Midbrain (tissue), 1 donor: ENCODE measurements at regions not wholly inside any gene's neighbourhood (a gene's known extent, or its start where the extent isn't known, plus 50 kb on each side); places are given as distances from the start of the nearest gene placed in this dataset.

Experiments used
- DNase-seq: peaks from one replicate; lab custom pipeline; 2025; lab: John Stamatoyannopoulos, UW

DNA sequence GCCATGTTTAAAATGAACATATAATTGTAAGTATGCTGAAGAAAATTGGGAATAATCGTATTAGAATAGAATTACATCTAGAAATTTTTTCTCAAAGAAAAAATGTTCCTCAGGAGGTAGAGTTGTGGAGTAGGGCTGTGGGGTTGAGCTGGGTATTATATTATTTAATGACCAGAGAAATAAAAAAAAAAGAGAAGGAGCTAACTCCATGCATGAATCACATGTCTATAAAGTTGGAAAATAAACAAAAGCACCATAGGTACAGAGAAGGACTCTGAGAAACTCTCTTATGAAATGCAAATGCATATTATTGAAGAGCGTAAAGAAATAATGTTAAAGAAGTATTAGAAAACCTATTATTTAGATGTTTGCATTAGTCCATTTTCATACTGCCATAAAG is 405.5 kb downstream of the EFNB2 start:
- no peak for DNase-seq

DNA sequence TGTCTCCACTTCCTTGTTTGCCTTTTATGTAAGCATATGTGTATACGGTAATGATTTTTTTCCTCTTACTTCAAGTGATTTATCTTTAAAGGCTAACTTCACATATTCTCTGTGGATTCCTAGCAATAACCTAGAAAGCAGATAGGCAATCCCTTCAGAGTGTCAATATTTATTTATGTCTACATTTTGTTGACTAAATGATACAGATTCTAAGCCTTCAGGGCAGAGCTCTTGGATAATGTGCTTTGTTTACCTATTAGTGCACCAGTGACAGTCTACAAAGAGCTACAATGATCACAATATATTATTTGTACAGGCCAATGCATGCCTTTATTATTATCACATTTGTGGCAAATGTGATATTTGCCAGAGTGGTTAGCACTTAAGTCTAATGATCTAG is 406.2 kb downstream of the EFNB2 start:
- DNase-seq: no peak

DNA sequence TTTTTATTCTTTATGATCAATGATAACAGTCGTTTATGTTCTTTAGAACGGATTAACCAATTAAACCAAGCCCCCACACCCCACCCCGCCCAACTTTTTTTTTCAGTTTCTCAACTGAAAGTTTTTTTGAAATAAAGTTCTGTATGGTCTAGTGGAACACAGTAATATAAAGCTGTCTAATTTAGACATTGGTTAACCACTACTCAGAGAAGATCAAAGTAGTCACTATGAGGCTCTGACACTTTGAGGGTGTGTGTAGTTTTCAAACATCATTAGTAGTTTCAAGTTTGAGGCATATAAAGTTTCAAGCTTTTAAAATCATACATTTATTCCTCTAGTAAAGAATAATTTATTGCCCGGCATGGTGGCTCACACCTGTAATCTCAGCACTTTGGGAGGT is 413.2 kb downstream of the EFNB2 start:
- no peak for DNase-seq

DNA sequence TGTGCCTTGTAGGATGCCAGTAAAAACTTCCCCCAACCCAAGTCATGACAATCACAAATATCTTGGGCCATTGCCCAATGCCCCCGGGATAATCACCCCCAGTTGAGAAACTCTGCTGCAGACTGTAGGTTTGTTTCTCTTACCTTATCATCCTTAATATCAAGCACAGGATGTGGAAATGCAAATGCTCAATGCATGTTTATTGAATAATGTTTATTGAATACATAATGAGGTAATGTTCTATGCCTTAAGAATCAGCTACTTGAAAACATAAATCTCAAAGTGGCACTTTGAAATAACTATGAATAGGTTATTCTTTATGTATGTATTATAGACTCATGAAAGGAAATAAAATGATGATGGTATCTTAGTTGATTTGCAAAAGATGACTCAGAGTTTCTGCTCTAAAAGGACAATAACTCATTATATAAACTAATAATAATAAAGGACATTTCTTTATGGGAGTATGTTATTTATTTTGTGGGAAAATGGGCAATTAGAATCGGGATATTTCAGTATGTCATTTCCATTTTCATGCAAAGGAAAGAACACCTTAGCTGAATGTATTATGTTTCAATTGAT is 414.2 kb downstream of the EFNB2 start:
- no peak for DNase-seq

DNA sequence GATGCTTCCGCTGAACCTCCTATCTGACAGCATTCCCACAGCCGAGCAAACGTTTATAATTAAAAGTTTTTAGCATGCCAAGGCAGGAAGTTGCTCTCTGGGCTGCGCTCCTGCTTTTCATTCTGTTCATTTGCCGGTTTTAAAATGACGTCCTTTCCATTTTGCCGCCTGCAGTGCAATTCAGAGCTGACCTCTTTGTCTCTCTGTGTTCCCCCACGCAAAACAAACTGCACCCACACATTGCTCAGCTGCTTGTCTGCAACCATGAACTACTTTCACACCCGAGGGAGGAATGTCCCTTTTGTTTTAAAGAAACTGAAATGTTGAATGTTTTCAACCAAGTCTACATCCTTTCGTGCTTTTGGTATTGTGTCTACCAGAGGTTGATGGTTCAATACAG is 416.5 kb downstream of the EFNB2 start:
- DNase-seq: no peak

DNA sequence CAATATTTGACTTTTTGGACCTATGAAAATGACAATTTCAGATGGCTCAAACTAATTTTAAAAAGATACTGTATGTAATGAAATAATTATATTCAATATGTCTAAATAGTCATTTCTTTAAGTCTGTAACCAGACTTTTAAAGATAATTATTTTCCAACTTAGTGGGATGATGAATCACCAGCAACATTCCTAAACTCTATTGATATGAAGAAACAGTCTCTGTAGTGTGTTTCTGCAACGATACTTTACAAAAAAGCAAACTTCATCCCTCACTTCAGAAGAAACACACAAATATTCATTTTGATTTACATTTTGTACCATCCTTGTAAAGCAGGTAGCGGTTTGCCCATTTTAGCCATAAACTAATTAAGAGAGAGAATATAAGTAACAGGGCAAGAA is 417.4 kb downstream of the EFNB2 start:
- DNase-seq: no peak

DNA sequence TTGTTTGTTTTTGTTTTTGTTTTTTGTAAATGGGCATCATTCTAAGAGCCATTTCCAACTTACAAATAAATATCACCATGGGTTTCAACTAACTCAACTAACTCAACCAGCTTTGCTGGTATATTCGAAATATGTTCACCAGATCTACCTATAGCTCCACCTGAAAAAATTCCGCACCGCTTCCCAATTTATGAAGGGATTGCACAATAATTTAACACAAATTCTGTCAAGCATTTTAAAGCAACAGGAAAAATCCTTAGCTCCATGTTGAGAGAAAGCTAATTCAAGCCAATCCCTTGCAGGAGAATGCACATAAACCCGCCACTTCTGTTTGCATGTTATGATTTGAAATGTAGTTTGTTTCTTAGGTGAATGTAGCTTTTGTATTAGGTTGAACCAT is 417.8 kb downstream of the EFNB2 start:
- no peak for DNase-seq

DNA sequence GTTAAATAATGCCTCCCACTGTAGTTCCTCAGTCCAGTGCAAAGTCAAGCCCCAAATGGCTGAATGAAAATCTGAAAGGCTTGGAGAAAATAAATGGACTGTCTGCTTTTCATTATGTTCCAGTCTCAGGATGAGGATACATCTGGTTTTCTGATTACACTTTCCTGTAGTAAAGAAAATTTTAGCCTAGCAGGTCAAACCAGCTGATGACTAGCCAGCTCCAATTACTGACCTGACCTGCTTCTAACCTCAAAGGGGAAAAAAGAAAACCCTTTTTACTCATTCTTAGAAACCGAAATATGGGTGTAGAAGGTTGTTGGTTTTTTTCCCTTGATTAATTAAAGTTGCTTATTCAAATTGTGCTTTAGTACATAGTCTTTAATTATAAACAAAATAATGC is 418.4 kb downstream of the EFNB2 start:
- no peak for DNase-seq

DNA sequence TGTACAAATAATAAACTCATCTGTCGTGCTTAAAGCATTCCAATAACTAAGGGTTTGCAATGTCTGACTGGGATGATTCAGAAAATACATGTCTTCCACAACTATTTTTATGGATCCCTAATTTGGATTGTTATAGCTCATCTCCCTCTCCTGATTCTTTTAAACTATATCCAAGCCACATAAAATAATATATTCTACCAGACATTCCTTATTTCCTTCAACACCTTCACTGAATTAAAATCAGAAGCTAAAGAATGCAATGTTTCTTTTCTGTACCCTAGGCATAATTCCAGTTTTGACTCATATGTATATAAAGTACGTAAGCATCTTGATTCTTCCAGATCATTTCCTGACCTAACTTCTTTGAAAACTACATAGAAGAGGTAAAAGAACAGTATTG is 420.4 kb downstream of the EFNB2 start:
- no peak for DNase-seq

DNA sequence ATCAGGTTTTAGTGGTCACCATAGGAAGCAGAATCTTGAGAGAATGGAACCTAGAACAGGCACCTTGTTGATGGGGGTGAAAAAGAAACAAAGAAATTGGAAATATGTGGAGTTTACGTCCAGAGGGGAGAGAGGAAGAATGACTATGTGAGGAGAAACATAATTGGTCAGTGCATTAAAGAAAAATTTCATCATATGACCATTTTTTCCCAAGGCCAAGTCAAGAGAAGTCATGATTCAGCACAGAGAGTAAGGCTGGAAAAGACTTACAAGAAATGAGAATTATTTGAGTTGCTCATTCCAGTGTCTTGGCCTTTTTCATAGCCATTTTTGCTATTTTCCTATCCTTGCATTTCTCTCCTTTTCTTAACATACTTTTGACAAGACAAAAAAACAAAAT is 421.7 kb downstream of the EFNB2 start:
- DNase-seq: no peak

DNA sequence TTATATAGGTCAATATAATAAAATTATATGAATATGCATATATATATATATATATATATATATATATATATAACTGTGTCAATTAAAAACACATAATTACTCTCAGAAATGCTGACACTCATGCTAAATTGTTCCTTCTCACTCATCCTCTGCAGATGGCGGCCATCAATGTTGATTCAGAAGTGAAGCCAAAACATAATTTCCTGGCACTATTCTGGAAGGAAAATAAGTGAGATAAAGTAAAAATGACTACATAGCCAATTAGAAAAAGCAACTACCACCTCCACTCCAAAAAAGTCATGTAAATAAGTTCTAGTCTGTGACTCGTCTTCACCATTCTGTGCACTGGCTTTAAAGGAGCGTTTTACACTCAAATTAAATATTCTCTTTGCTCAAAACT is 423.3 kb downstream of the EFNB2 start:
- DNase-seq: no peak

DNA sequence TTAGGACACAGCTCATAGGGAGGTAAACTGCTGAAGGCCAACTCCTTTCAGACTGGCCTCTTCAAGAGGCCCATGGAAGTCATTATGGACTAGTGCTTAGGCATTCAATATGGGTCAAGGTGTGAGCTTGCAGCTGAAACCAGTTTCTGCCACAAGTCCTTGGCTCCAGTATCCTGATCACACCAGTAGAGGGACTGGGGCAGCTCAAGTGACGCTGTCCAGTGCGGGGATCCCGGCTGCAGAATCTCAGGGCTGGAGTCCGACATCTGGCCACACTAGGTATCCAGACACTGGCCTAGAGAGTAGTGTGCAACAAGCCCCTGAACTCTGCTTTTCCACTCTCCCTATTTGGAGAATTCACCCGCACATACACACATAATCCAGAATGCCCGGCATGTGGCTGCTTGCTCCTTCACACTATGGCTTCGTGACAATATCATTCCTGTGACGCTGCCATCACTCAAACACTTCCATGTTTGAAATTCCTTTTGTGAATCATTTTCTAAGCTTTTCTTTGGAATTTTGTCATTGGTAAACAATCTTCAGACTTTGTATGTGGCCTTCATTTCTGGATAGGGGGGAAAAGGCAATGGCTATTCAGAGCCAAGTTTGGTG is 425.1 kb downstream of the EFNB2 start:
- DNase-seq: no peak

DNA sequence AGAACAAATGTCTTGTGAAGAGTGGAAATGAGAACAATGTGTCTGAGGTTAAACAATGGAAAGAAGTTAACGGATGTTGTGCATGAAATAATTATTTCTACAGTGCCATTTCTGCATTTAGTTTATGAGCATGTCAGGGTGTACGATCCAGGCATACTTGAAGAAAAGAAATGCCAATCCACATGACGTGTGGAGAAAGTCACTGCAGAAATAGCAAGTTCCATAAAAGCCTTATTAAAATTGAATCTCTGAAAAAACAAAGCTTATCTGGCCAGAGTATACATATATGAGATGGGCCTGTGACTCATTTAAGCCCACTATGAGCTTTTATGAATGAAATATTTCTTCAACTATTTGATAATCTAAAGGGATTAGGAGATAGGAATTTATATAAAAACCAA is 426.1 kb downstream of the EFNB2 start:
- no peak for DNase-seq

DNA sequence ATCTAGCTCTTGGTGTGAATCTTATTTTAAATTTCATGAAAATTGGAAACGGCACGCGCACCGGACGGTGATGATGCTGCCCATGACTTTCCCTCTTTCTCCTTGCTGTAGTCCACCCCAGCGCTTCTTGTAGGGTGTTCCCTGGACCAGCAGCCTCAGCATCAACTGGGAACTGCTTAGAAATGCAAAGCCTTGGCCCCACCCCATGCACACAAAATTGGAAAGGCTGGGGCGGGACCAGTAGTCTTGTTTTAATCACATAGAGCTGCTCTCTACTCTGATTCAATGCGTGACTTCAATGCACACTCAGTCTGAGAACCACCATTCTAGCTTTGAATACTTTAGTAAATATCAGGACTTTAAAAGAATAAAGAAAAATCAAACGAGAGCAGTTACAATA is 427.1 kb downstream of the EFNB2 start:
- no peak for DNase-seq

DNA sequence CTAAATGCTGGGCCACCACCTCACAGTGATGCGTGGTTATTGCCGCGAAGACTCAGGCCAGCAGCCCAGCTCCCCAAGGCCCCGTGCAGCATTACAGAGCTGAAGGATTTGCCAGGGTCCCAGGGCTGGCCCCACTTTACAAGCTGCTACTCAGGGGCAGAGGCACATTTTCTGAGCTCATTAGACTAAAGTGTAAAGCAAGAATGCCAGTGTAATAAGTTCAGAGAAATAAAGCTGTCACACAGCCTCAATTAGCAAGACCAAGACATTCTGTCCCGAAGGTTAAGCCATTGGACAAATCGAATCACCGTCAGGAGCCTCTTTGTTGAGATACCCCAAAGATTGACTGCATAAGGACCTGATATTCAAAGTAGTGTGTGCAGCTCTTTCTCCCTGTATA is 428.4 kb downstream of the EFNB2 start:
- DNase-seq: no peak

DNA sequence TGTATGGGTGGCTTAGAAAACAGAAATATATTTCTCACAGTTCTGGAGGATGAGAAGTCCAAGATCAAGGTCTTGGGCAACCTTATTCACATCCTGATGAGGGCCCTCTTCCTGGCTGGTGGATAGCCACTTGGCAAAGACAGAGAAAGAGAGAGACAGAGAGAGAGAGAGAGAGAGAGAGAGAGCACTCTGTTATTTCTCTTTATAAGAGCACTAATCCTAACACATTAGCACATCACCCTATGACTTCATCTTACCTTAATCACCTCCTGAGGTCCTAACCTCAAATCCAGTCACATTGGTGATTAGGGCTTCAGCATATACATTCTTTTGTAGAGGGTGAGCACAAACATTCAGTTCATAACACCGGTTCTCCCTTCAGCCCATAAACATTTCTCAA is 430.3 kb downstream of the EFNB2 start:
- DNase-seq: no peak

DNA sequence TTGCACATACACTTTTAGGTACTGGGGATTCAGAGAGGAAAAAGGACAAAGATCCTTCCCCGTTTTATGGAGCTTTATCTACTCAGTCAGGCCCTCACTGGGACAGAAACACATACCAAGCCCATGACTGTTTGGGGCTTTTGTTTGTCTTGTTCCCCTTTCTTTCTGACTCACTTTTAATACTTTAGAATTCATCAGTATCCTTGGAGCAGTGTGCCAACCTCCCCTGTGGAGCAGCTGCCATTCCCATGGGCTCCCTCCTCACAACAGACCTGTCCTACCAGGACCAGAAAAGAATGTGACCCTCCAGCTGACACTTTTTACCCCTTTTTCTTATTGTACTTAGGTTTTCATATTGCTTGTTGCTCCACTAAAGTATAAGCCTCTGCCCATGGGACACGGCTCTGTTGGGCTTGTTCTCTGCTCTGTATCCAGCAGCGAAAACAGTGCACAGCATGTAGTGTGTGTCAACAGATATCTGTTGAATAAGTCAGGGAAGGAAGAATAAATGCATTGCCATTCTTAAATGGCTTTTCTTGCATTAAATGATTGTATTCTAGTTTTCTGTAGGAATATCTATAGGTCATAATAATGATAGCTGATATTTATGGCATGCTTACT is 431.1 kb downstream of the EFNB2 start:
- no peak for DNase-seq

DNA sequence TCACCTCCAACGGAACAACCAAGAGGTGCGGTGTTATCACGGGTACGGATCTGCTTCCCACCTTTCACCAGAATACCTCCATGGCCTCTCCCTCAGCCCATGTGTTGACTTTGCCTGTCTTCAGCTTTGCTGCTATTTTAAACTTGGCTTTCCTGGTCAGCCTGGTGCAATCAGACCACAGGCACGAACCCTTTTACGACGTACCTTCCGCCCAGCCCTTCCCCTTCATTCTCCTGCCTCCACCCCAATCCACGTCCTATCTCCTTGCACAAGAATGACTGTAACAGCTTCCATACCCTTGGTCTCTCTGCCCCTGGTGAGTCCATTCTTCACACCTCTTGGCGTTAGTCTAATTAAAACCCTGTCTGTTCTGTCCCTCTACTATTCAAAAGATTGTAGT is 431.7 kb downstream of the EFNB2 start:
- no peak for DNase-seq

DNA sequence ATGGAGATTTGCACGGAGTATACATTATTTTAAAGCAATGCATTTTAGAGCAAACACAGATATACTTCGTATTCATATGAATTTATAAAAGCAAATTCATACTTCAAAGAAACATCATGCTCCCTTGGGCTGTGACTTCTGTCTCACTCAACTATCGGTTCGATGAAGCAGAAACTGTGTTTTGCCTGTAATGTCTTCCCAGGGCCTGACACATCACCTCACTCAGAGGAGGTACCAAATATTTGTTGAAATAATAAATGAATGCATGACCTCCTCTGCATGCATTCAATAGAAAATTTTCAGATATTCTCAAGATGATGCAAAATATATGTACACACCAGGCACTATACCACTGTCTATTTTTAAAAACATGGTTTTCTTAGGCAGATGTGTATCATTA is 432.7 kb downstream of the EFNB2 start:
- no peak for DNase-seq

DNA sequence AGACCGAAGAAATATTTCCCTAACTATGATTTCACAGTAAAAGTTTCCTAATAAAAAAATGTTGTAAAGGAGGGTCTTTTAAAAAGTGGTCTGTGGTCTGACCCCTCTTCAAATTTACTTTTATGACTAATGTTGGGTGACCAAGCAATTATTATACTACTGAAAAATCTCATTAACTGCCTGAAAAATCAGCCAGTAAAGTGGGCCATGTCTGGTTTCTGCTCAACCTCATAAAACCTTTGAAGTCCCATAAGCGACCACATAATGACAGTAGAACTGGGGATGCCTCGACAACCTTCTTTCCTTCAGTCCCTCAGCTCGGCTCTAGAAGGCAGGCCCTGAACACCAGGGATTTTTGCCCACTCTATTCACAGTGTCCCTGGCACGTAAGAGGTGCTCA is 434.3 kb downstream of the EFNB2 start:
- no peak for DNase-seq

DNA sequence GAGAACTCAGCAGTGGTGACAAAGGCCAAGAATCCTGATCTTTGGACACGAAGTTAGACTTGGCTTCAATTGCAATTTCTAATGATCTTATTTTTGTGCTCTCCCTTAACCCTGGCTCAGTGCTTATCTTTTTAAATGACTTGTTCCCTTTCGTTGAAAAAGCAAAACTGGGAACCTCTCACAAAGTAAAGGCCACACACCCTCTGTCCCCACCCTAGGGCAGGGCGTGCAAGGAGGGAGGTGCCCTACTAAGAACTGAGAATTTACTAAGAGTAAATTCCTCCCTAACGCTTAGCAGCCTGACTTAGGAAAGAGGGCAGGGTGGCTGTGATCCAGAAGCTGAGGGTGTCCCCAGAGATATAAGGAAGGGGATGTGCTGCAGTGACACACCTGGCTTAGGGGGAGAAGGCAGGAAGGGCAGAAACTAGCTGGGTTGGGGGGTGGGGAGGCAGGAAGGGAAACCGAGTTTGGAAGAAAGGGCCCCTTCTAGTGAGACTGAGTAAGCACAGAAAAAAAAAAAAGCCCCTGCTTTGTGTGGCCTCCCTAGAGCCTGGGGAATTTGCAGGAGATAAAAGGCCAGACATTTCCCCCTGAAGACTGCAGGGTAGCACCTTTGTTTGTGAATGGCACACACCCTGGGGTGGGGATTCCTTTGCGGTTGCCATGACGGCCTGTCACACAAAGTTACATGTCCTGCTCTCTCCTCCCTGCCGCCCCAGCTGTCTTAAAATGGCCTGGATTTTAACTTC is 435.1 kb downstream of the EFNB2 start:
- DNase-seq: no peak

DNA sequence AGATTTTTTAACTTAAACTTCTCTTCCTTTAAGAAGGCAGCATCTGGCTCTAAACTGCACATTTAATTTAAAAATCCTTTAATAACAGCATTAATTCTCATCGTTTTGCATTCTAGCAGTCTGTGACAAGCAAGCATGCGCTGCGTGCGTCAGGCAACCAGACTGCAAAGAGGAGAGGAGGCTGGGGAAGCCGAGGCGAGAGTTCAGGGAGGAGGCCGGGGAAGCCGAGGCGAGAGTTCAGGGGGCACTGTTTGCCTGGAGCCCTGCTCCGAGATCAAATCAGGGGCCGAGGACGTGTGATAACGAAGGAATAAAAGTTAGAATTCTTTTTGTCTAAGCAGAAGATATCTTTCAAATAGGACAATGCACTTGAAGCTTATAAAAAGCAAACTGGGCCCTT is 435.7 kb downstream of the EFNB2 start:
- DNase-seq: no peak

DNA sequence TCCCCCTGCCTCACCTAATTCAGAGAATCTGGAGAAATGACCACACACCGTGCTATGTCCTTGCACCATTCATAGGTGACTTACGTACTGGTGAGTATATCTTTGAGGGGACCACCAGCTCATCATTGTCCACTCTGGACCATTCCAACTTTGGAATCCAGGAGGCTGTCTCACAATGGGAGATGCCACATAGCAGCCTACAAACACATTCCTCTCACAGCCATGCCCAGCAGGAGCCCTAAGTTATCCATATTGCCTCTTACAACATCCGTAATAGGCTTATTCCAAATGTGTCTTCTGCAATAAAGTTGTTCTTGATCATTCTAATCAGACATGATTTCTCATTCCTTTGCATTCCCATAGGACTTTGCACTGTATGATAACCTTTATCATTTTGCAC is 436.7 kb downstream of the EFNB2 start:
- DNase-seq: no peak
